ENCODE measurements at regions not wholly inside any gene's neighbourhood (a gene's known extent, or its start where the extent isn't known, plus 50 kb on each side); places are given as distances from the start of the nearest gene placed in this dataset.
"Not testable (repeated sequence)": the region's sequence is repeated elsewhere in the genome, so short reads cannot be mapped to it uniquely, and the experiment has no call there.

DNA sequence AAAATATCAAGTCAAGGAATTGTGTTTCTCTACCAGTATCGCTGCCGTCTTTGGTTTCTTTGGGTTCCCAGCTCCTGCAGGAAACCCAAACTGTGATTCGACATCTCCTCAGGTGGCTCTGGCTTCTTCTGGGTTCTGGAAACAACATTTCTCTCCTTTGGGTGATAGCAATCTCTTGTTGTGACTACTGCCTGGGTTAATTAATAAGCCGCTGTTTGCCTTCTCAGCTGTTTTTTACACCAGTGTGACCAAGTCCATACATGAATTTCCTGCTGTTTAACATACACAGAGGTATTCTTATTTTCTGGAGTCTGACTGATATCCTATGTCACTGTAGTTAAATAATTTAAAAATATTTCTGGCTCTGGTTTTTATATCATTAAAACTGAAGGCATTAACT lies 112.5 kb upstream of the DCC start:
- no peak for FAIRE-seq

DNA sequence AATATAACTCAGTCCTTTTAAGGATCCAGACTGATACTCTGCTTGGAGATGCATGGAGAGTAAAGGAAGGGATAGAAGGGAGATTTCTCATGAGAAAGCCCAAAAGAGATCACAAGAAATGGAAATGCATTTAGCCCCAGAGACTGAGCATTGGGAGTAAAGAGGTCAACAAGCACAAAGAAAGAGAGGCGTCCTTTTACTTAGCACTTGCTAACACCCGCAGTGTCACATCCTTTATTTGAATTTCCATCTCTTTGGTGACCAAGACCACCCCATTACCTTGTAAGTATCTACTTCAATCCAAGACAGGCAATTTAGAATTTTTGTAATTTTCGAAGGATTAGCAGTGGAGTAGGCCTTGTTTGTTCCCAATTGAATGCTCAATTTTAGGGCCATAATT lies 111.8 kb upstream of the DCC start:
- DNase-seq (ENCODE audit: insufficient read length, low spot score) (no peak), FAIRE-seq (no peak)
- TF ChIP-seq, protein P1, sequence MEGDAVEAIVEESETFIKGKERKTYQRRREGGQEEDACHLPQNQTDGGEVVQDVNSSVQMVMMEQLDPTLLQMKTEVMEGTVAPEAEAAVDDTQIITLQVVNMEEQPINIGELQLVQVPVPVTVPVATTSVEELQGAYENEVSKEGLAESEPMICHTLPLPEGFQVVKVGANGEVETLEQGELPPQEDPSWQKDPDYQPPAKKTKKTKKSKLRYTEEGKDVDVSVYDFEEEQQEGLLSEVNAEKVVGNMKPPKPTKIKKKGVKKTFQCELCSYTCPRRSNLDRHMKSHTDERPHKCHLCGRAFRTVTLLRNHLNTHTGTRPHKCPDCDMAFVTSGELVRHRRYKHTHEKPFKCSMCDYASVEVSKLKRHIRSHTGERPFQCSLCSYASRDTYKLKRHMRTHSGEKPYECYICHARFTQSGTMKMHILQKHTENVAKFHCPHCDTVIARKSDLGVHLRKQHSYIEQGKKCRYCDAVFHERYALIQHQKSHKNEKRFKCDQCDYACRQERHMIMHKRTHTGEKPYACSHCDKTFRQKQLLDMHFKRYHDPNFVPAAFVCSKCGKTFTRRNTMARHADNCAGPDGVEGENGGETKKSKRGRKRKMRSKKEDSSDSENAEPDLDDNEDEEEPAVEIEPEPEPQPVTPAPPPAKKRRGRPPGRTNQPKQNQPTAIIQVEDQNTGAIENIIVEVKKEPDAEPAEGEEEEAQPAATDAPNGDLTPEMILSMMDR (IDR thresholded peaks at IDR 0.05; ENCODE audit: insufficient read depth, missing control alignments) = no peak

More for the DNA sequence above, 112.5 kb upstream of the DCC start:
- DNase-seq (ENCODE audit: insufficient read length, low spot score) = no peak
- TF ChIP-seq, protein P1 (IDR thresholded peaks at IDR 0.05; ENCODE audit: insufficient read depth, missing control alignments) = no peak

DNA sequence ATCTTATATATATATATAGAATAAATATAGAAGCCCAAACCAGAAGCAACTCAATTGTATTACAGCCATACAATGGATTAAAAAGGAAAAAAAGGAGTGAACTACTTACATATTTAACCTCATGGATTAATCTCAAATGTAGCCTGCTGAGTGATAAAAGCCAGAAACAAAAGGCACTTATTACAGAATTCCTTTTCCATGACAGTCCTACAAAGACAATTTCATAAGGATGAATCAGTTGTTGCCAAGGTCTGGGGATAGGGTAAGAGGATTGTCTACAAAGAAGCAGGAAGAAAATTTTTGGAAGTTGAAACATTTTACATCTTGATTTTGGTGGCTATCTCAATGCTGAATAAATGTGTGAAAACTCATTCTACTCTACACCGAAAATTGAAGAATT lies 103.9 kb upstream of the DCC start:
- TF ChIP-seq, protein P1 (IDR thresholded peaks at IDR 0.05; ENCODE audit: insufficient read depth, missing control alignments) = no peak
- DNase-seq (ENCODE audit: insufficient read length, low spot score) = no peak
- no peak for FAIRE-seq

DNA sequence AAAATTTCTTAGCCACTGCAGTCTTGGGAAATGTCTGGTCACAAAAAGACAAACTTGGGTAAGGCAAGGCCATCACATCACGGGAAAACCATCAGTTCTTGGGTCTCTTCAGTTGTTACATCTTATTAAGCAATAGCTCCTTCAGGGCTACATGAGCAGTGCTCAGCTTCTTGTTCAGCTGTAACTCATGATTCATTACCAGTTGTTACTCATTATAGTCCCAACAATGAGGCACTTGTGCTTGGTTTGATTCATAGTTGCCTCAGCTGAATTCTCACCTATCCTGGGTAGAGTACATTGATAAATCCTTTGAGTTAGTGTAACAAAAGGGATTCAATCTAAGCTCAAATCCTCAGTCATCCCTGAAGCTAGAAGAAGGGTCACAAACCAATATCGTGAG lies 102.4 kb upstream of the DCC start:
- TF ChIP-seq, protein P1 (IDR thresholded peaks at IDR 0.05; ENCODE audit: insufficient read depth, missing control alignments) = no peak
- FAIRE-seq (no peak), DNase-seq (ENCODE audit: insufficient read length, low spot score) (no peak)

DNA sequence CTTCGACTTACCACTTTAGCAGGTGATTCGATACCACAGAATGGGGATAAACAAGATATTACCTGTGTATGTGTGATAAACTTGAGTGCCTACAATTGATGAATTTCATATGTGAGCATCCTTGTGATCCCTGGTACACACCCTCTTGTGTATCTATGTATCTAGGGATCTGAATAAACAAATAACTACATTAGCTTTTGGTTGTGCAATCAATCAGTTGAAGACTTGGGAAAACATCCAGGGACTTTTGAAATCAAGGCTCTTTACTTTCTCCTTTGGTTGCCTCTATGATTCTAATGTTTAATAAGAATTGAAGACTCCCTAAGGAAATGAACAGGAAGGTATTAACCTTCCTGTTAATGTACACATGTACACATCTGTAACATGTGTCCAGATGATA lies 97.3 kb upstream of the DCC start:
- FAIRE-seq = no peak

DNA sequence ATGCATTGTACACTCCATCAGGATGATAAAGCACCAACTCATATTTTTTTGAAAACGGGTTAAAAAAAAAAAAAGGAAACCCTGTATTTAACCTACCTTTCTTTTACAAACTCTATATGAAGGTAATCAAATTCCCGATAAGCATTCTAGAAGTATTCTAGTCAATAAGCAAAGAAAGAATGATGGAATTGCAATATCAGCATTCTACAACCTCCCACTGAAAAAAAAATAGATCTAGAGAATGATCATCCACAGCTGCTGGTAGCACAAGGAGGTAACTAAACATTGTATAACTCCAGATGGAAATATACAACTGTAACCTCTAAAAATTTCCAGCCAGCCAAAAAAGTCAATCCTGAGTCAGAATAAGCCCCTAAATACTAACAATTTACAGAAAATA lies 95.3 kb upstream of the DCC start:
- FAIRE-seq (no peak), DNase-seq (ENCODE audit: insufficient read length, low spot score) (no peak)
- TF ChIP-seq, protein P1 (IDR thresholded peaks at IDR 0.05; ENCODE audit: insufficient read depth, missing control alignments) = no peak

More for the DNA sequence above, 97.3 kb upstream of the DCC start:
- DNase-seq (ENCODE audit: insufficient read length, low spot score) = no peak
- TF ChIP-seq, protein P1 (IDR thresholded peaks at IDR 0.05; ENCODE audit: insufficient read depth, missing control alignments) = no peak

DNA sequence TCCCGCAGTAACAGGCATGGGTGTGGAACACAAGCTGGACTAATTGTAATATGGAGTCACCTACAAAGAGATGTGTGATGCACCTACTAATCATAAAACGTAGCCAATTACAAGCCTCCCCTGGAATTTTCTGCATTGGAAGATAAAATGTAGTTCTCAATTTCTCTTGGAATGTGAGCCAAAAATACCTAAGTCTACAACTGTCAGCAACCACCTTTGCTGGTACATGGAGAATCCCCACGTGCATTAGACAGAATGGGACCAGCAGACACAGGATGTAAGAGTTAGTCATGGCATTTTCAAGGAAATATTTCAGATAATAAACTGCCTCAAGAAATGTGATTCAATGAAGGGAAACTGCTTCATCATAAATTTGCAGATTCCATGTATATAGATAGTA lies 85.6 kb upstream of the DCC start:
- FAIRE-seq (no peak), DNase-seq (ENCODE audit: insufficient read length, low spot score) (no peak)
- TF ChIP-seq, protein P1 (IDR thresholded peaks at IDR 0.05; ENCODE audit: insufficient read depth, missing control alignments) = no peak

DNA sequence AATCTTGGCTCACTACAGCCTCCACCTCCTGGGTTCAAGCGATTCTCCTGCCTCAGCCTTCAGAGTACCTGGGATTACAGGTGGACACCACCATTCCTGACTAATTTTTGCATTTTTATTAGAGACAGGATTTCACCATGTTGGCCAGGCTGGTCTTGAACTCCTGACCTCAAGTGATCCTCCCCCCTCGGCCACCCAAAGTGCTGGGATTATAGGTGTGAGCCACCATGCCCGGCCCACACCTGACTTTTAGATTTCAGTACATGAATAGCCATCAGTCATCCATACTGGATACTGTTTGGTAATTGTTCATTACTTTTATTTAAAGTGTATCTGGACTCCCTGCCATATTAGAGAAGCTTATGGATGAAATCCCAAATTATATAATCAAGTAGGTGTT lies 82.6 kb upstream of the DCC start:
- not testable (repeated sequence) for DNase-seq (ENCODE audit: insufficient read length, low spot score); FAIRE-seq

Data from D721Med (cell line).